Kidney epithelial cell (primary cell): ENCODE measurements at regions not wholly inside any gene's neighbourhood (a gene's known extent, or its start where the extent isn't known, plus 50 kb on each side); places are given as distances from the start of the nearest gene placed in this dataset.
A peak's percentile ranks its signal among the peaks of the same experiment; 100 is the strongest.

Experiments used
- DNase-seq: peaks from one replicate; pipeline ENCODE4 v3.0.0-alpha.2; 2010; ENCODE audit warnings: low read depth
- H3K27me3 ChIP-seq: 2 replicates; pipeline ENCODE4 v1.6.0; 2011; ENCODE audit warnings: low read length; ENCODE audit not compliant: control insufficient read depth, insufficient read depth
- H3K36me3 ChIP-seq: 2 replicates; pipeline ENCODE4 v1.5.1; 2011; ENCODE audit warnings: low read length; ENCODE audit not compliant: control insufficient read depth, insufficient read depth
- H3K4me3 ChIP-seq: 2 replicates; pipeline ENCODE4 v1.5.1; 2011; ENCODE audit warnings: low read depth, mild to moderate bottlenecking, control low read depth, low read length
- CTCF ChIP-seq: IDR thresholded peaks from 2 replicates; pipeline ENCODE4 v1.5.1; 2011; ENCODE audit warnings: mild to moderate bottlenecking, moderate library complexity, low read length, control low read depth, inconsistent platforms; ENCODE audit not compliant: insufficient read depth, poor library complexity, severe bottlenecking

- DNase-seq: peak; percentile 89
- Histone ChIP-seq H3K4me3 (no peak overlapping the region), H3K36me3 (no peaks in the 10 kb centered on the region), H3K27me3 (peaks cover 5% of the 10 kb centered on the region)
- peak; percentile 19 for TF ChIP-seq CTCF
These were observed 65.7 kb upstream of the NAV2 start for GRCh38 chr11:19646921-19647320.

GRCh38 chr11:19646308-19646707 lies 66.3 kb upstream of the NAV2 start:
- TF ChIP-seq CTCF: no peak
- Histone ChIP-seq H3K36me3 (no peaks in the 10 kb centered on the region), H3K4me3 (no peak overlapping the region), H3K27me3 (peaks cover 6% of the 10 kb centered on the region)
- no peak for DNase-seq

GRCh38 chr11:19644316-19644715 lies 68.3 kb upstream of the NAV2 start:
- TF ChIP-seq CTCF: no peak
- Histone ChIP-seq H3K27me3 (peaks cover 10% of the 10 kb centered on the region), H3K36me3 (no peaks in the 10 kb centered on the region), H3K4me3 (no peak overlapping the region)
- no peak for DNase-seq

- Histone ChIP-seq H3K36me3 (no peaks in the 10 kb centered on the region), H3K27me3 (peaks cover 10% of the 10 kb centered on the region), H3K4me3 (no peak overlapping the region)
- DNase-seq: no peak
- no peak for TF ChIP-seq CTCF
These were observed 70.2 kb upstream of the NAV2 start for GRCh38 chr11:19642185-19643158.

GRCh38 chr11:19639603-19640105 lies 73.0 kb upstream of the NAV2 start:
- DNase-seq: no peak

More at GRCh38 chr11:19639603-19640105, 73.0 kb upstream of the NAV2 start:
- Histone ChIP-seq H3K36me3 (no peaks in the 10 kb centered on the region), H3K27me3 (peaks cover 8% of the 10 kb centered on the region), H3K4me3 (no peak overlapping the region)
- no peak for TF ChIP-seq CTCF
